Fibroblast of mammary gland (primary cell): ENCODE measurements at regions not wholly inside any gene's neighbourhood (a gene's known extent, or its start where the extent isn't known, plus 50 kb on each side); places are given as distances from the start of the nearest gene placed in this dataset.

Experiments
- DNase-seq: peaks from one replicate; pipeline ENCODE4 v3.0.0-alpha.2; 2010; ENCODE audit warnings: low read depth
- H3K4me3 ChIP-seq: 2 replicates; pipeline ENCODE4 v1.5.1; 2011; ENCODE audit warnings: low read depth, mild to moderate bottlenecking, low read length, moderate library complexity; ENCODE audit not compliant: control insufficient read depth
- TF ChIP-seq, protein P1 (sequence below): conservative IDR thresholded peaks from 2 replicates; pipeline ENCODE4 v1.5.1; 2011; ENCODE audit warnings: low read depth, low read length, inconsistent platforms; ENCODE audit not compliant: control insufficient read depth, insufficient read depth

DNA sequence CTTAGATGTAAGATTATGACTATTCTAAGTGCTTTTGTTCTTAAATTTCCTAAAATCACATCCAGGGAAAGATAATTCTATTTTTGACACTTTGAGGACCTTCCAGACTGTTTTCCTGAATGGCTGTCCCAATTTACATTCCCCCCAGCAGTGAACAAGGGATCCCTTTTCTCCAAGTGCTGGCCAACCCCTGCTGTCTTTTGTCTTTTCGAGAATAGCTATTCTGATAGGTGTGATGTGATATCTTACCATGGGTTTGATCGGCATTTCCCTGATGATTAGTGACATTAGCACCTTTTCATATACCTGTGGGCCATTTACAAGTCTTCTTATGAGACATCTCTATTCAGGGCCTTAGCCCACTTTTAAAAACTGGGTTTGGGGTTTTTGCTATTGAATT lies 526.7 kb upstream of the FZD8 start:
- no peak for DNase-seq
- no peak overlapping the region for H3K4me3 ChIP-seq
- TF ChIP-seq, protein P1, sequence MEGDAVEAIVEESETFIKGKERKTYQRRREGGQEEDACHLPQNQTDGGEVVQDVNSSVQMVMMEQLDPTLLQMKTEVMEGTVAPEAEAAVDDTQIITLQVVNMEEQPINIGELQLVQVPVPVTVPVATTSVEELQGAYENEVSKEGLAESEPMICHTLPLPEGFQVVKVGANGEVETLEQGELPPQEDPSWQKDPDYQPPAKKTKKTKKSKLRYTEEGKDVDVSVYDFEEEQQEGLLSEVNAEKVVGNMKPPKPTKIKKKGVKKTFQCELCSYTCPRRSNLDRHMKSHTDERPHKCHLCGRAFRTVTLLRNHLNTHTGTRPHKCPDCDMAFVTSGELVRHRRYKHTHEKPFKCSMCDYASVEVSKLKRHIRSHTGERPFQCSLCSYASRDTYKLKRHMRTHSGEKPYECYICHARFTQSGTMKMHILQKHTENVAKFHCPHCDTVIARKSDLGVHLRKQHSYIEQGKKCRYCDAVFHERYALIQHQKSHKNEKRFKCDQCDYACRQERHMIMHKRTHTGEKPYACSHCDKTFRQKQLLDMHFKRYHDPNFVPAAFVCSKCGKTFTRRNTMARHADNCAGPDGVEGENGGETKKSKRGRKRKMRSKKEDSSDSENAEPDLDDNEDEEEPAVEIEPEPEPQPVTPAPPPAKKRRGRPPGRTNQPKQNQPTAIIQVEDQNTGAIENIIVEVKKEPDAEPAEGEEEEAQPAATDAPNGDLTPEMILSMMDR = no peak

DNA sequence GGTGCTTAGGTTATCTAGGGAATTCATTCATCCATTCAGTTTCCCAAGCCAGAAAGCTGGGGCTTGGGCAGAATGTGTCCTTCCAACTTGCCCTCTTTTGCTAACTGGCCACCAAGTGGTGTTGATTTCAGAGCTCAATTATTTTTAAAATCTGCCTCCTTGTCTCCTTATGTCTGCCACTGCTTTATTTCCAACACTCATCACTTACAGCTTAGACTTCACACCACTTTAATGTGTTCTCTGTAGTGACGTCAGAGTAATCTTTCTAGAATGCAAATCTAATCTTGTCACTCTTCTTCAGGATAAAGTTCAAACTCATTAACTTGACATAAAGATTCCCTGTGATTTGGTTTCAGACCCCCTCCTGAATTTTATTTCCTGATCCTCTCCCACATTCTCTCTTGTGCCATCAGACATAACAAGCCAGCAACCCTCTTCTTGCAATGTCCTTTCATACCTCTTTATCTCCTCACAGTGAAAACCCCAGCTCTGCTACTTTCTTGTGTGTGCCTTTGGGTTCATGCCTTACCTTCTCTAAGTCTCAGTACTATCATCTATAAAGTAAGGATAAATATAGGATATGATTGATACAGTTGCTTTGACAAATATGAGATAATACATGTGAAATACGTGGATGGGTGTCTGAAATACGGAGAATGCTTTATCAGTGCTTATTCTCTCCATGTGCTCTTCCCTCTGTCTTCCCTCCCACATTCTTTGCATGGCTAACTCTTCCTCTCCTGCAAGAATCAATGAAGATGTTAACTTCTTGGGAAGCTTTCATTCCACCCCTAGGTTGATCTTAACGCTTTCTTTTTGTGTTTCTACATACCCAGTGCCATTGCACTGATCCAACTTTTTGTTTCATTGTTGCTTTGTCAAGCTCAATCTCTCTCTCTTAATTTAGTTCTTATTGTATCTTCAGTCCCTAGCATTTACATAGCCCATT lies 522.7 kb upstream of the FZD8 start:
- no peak overlapping the region for H3K4me3 ChIP-seq
- DNase-seq = no peak
- TF ChIP-seq, protein P1 = no peak

DNA sequence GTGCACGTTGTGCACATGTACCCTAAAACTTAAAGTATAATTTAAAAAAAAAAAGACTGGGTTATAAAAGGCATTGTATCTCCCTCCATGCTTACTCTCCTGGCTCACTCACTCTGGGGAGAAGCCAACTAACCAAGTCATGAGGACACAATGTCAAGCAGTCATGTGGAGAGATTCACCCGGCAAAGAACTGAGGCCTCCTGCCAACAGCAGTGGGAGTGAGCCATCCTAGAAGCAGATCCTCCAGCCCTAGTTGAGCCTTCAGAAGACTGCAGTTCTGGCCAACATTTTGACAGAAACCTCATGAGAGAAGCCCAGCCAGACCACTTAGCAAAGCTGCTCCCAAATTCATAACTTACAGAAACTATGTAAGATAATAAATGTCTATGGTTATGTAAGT lies 521.7 kb upstream of the FZD8 start:
- peak; percentile 54 for DNase-seq
- TF ChIP-seq, protein P1 = no peak
- no peak overlapping the region for H3K4me3 ChIP-seq

DNA sequence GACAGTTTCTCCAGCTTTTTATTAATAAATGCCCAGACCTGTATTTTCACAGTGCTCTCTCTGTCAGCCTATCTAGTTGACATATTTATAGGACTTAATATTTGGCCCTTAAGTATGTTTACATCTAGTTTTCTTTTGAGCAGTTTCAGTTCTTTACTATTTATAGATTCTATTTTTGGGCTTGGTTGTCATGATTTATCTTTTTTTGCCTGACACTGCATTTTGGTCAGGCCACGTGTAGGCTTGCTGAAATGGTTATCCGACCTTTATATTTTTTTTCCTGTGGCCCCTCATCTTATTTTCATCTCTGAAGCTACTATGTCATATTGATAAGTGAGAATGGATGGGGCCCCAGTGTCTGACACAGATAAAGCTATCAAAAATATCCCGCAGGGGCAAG lies 515.4 kb upstream of the FZD8 start:
- no peak overlapping the region for H3K4me3 ChIP-seq
- no peak for DNase-seq
- TF ChIP-seq, protein P1 = no peak

DNA sequence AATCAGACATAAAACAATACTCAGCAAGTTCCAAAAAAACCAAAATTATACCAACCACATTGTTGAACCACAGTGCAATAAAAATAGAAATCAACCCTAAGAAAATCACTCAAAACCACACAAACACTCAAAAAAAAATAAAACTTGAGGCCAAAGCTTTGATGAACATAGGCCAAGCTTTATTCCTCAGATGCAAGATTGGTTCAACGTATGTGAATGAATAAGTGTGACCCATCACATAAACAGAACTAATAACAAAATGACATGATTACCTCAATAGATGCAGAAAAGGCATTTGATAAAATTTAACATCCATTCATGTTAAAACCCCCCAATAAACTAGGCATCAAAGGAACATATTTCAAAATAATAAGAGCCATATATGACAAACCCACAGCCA lies 506.1 kb upstream of the FZD8 start:
- TF ChIP-seq, protein P1 = no peak
- DNase-seq = peak; percentile 43

DNA sequence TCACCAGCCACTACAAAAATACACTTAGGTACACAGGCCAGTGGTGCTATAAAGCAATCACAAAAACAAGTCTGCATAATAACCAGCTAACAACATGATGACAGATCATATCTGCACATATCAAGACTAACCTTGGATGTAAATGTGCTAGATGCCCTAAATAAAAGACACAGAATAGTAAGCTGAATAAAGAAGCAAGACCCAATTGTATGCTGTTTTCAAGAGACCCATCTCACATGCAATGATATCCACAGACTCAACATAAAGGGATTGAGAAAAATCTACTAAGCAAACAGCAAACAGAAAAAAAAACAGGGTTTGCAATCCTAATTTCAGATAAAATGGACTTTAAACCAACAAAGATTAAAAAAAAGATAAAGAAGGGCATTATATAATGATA lies 505.4 kb upstream of the FZD8 start:
- TF ChIP-seq, protein P1 = no peak
- no peak for DNase-seq
- H3K4me3 ChIP-seq = no peak overlapping the region

More for the DNA sequence above, 506.1 kb upstream of the FZD8 start:
- H3K4me3 ChIP-seq = no peak overlapping the region
